ENCODE measurements at regions not wholly inside any gene's neighbourhood (a gene's known extent, or its start where the extent isn't known, plus 50 kb on each side); places are given as distances from the start of the nearest gene placed in this dataset.

GRCh38 chr9:86802900-86803673, 144.2 kb downstream of the GAS1 start:
- TF ChIP-seq, protein P1, sequence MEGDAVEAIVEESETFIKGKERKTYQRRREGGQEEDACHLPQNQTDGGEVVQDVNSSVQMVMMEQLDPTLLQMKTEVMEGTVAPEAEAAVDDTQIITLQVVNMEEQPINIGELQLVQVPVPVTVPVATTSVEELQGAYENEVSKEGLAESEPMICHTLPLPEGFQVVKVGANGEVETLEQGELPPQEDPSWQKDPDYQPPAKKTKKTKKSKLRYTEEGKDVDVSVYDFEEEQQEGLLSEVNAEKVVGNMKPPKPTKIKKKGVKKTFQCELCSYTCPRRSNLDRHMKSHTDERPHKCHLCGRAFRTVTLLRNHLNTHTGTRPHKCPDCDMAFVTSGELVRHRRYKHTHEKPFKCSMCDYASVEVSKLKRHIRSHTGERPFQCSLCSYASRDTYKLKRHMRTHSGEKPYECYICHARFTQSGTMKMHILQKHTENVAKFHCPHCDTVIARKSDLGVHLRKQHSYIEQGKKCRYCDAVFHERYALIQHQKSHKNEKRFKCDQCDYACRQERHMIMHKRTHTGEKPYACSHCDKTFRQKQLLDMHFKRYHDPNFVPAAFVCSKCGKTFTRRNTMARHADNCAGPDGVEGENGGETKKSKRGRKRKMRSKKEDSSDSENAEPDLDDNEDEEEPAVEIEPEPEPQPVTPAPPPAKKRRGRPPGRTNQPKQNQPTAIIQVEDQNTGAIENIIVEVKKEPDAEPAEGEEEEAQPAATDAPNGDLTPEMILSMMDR (IDR thresholded peaks at IDR 0.05): no peak
- intact Hi-C loops (cut with DNase I; ENCODE audit: low total_unique reads): no loop called here
- WGBS, 2 donors: 90 to 93% methylated on average over 5 of the region's 5 CpGs
- no peak overlapping the region for H3K4me3 ChIP-seq (ENCODE audit: low read depth, poor library complexity, severe bottlenecking)
- DNase-seq (ENCODE audit: low spot score in 2 of 2): no peak

- WGBS, 2 donors: 25 to 28% methylated on average over 5 of the region's 5 CpGs
- H3K4me3 ChIP-seq (ENCODE audit: low read depth, poor library complexity, severe bottlenecking): no peak overlapping the region
- TF ChIP-seq, protein P1 (IDR thresholded peaks at IDR 0.05): no peak
- TF ChIP-seq POLR2A (IDR thresholded peaks at IDR 0.05): no peak
- no peak for DNase-seq (ENCODE audit: low spot score in 2 of 2)
- intact Hi-C loops (cut with DNase I; ENCODE audit: low total_unique reads): no loop called here
These were observed 146.1 kb downstream of the GAS1 start for GRCh38 chr9:86801246-86801645.

- H3K4me3 ChIP-seq (ENCODE audit: low read depth, poor library complexity, severe bottlenecking): no peak overlapping the region
- intact Hi-C loops (cut with DNase I; ENCODE audit: low total_unique reads): no loop called here
- TF ChIP-seq, protein P1 (IDR thresholded peaks at IDR 0.05): no peak
- no peak for TF ChIP-seq POLR2A (IDR thresholded peaks at IDR 0.05)
- no peak for DNase-seq (ENCODE audit: low spot score in 2 of 2)
- 71 to 73% methylated on average over 3 of the region's 3 CpGs for WGBS, 2 donors
These were observed 146.6 kb downstream of the GAS1 start for GRCh38 chr9:86800681-86801080.

GRCh38 chr9:86798966-86799365, 148.3 kb downstream of the GAS1 start:
- H3K4me3 ChIP-seq (ENCODE audit: low read depth, poor library complexity, severe bottlenecking): no peak overlapping the region
- TF ChIP-seq, protein P1 (IDR thresholded peaks at IDR 0.05): no peak
- TF ChIP-seq POLR2A (IDR thresholded peaks at IDR 0.05): no peak
- WGBS, 2 donors: 72 to 73% methylated on average over 4 of the region's 4 CpGs
- no peak for DNase-seq (ENCODE audit: low spot score in 2 of 2)
- intact Hi-C loops (cut with DNase I; ENCODE audit: low total_unique reads): no loop called here

GRCh38 chr9:86796666-86797065, 150.6 kb downstream of the GAS1 start:
- DNase-seq (ENCODE audit: low spot score in 2 of 2): no peak
- TF ChIP-seq, protein P1 (IDR thresholded peaks at IDR 0.05): no peak
- TF ChIP-seq POLR2A (IDR thresholded peaks at IDR 0.05): no peak
- H3K4me3 ChIP-seq (ENCODE audit: low read depth, poor library complexity, severe bottlenecking): no peak overlapping the region
- intact Hi-C loops (cut with DNase I; ENCODE audit: low total_unique reads): no loop called here
- 77 to 84% methylated on average over 2 of the region's 2 CpGs for WGBS, 2 donors
